ENCODE measurements at regions not wholly inside any gene's neighbourhood (a gene's known extent, or its start where the extent isn't known, plus 50 kb on each side); places are given as distances from the start of the nearest gene placed in this dataset.

GRCh38 chr3:25037049-25037547, 391.0 kb upstream of the RARB start:
- WGBS (ENCODE audit: missing lambda C conversion rate), result 56% methylated on average over 6 of the region's 6 CpGs
- Histone ChIP-seq H3K4me3 (no peak overlapping the region), H3K4me1 (0 out of 3 replicates have a peak, but pooled peaks cover 3% of the 10 kb centered on the region), H3K9me3 (no peaks in the 10 kb centered on the region), H3K4me2 (no peak overlapping the region), H3K27ac (no peak overlapping the region)
- no peak for FAIRE-seq
- no peak for ATAC-seq
- ChIA-PET POLR2A (interaction anchor here (1.4 kb wide), 1 partner anchor 391 kb away, joined by 3 read pairs; the partner anchor contains the start of gene RARB), CTCF (interaction anchor here (1.9 kb wide), 1 partner anchor 9 kb away, joined by 5 read pairs; no protein-coding TSS in a partner anchor)
- DNase-seq (ENCODE audit: low read depth in 1 of 2, low spot score in 1 of 2), result no peak
- TF ChIP-seq POLR2A (IDR thresholded peaks at IDR 0.05; ENCODE audit: low read length) (no peak), KDM1A (IDR thresholded peaks at IDR 0.05; ENCODE audit: low read depth) (no peak), TFCP2L1 (CRISPR knock-in tag; IDR thresholded peaks at IDR 0.05) (no peak), RNF2 (IDR thresholded peaks at IDR 0.05; ENCODE audit: borderline replicate concordance, low read depth) (no peak), TP53 (CRISPR knock-in tag; IDR thresholded peaks at IDR 0.05) (no peak)

DNA sequence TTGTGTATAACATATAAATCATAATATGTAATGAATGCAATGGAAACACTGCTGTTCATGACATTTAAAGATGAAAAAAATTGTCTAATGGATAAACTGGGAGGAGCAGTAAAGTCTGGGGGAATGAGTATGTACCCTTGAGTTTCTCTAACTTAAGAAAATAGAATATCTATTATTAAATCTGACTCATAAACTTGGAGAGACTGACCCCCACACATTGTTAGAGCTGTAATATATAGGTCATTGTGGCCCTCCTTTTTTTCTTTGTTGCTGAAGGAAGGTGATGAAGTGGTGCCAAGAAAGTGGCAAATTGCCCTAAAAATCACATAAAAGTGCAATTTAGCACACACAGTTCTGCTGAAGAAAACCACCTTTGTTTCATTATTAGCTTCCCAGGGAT, 389.8 kb upstream of the RARB start:
- no peak overlapping the region for H3K4me2 ChIP-seq
- ChIA-PET POLR2A (interaction anchor here (1.4 kb wide), 1 partner anchor 389 kb away, joined by 3 read pairs; the partner anchor contains the start of gene RARB), CTCF (interaction anchor here (0.6 to 2.2 kb wide), 3 partner anchors 8 to 643 kb away, joined by 4 to 5 read pairs (median 5); no protein-coding TSS in a partner anchor)
- FAIRE-seq (no peak), DNase-seq (ENCODE audit: low read depth in 1 of 2, low spot score in 1 of 2) (no peak), ATAC-seq (no peak)
- H3K4me1 ChIP-seq, result 0 out of 3 replicates have a peak, but pooled peaks cover 3% of the 10 kb centered on the region
- no peaks in the 10 kb centered on the region for H3K9me3 ChIP-seq
- TF ChIP-seq CHD4 (IDR thresholded peaks at IDR 0.05; ENCODE audit: borderline replicate concordance) (no peak), CEBPB (IDR thresholded peaks at IDR 0.05) (no peak), ZFP36 (IDR thresholded peaks at IDR 0.05; ENCODE audit: borderline replicate concordance, partially characterized antibody) (no peak), KDM5A (IDR thresholded peaks at IDR 0.05) (no peak), NR3C1 (IDR thresholded peaks at IDR 0.05) (no peak), HEYL (CRISPR knock-in tag; IDR thresholded peaks at IDR 0.05) (no peak), POLR2AphosphoS2 (conservative IDR thresholded peaks at IDR 0.05; ENCODE audit: low read length) (no peak), ZNF302 (CRISPR knock-in tag; IDR thresholded peaks at IDR 0.05) (no peak), JUN (IDR thresholded peaks at IDR 0.05) (no peak), RNF2 (IDR thresholded peaks at IDR 0.05; ENCODE audit: borderline replicate concordance, low read depth) (no peak), MYC (IDR thresholded peaks at IDR 0.05; ENCODE audit: borderline replicate concordance, low read length) (no peak), POLR2A (IDR thresholded peaks at IDR 0.05; ENCODE audit: low read length) (no peak), FOXS1 (CRISPR knock-in tag; IDR thresholded peaks at IDR 0.05) (no peak), MAZ (IDR thresholded peaks at IDR 0.05; ENCODE audit: borderline replicate concordance, low read depth, low read length) (no peak), EHF (CRISPR knock-in tag; IDR thresholded peaks at IDR 0.05) (no peak), KDM1A (IDR thresholded peaks at IDR 0.05; ENCODE audit: low read depth) (no peak), BHLHE40 (IDR thresholded peaks at IDR 0.05; ENCODE audit: low read depth, low read length) (no peak), HDAC2 (IDR thresholded peaks at IDR 0.05) (no peak), CHD2 (IDR thresholded peaks at IDR 0.05; ENCODE audit: low read length, partially characterized antibody) (no peak), FOSL2 (IDR thresholded peaks at IDR 0.05) (no peak), FOSL2 (CRISPR knock-in tag; IDR thresholded peaks at IDR 0.05) (no peak)
- H3K4me3 ChIP-seq, result no peak overlapping the region
- H3K27ac ChIP-seq, result no peak overlapping the region

GRCh38 chr3:25038922-25039321, 389.1 kb upstream of the RARB start:
- CTCF ChIA-PET, result interaction anchor here (2.2 kb wide), 1 partner anchor 11 kb away, joined by 5 read pairs; no protein-coding TSS in a partner anchor
- H3K4me2 ChIP-seq, result no peak overlapping the region

More at GRCh38 chr3:25038922-25039321, 389.1 kb upstream of the RARB start:
- Histone ChIP-seq H3K4me1 (0 out of 3 replicates have a peak, but pooled peaks cover 3% of the 10 kb centered on the region), H3K4me3 (no peak overlapping the region), H3K9me3 (no peaks in the 10 kb centered on the region), H3K27ac (no peak overlapping the region)
- ATAC-seq (no peak), FAIRE-seq (no peak), DNase-seq (ENCODE audit: low read depth in 1 of 2, low spot score in 1 of 2) (no peak)
- TF ChIP-seq RNF2 (IDR thresholded peaks at IDR 0.05; ENCODE audit: borderline replicate concordance, low read depth), result no peak
- no peak for TF ChIP-seq ZFP36 (IDR thresholded peaks at IDR 0.05; ENCODE audit: borderline replicate concordance, partially characterized antibody)
- TF ChIP-seq TP53 (CRISPR knock-in tag; IDR thresholded peaks at IDR 0.05), result no peak
- no peak for TF ChIP-seq SMC3 (IDR thresholded peaks at IDR 0.05)
- no peak for TF ChIP-seq EP300 (IDR thresholded peaks at IDR 0.05)
- no peak for TF ChIP-seq SREBF2 (IDR thresholded peaks at IDR 0.05)
- no peak for TF ChIP-seq KDM1A (IDR thresholded peaks at IDR 0.05; ENCODE audit: low read depth)
- TF ChIP-seq RAD21 (conservative IDR thresholded peaks at IDR 0.05 in 1 of 2, IDR thresholded peaks at IDR 0.05 in 1 of 2), result no peak
- no peak for TF ChIP-seq KDM5A (IDR thresholded peaks at IDR 0.05)
- TF ChIP-seq FOSB (CRISPR knock-in tag; IDR thresholded peaks at IDR 0.05), result no peak
- TF ChIP-seq HOXB5 (CRISPR knock-in tag; IDR thresholded peaks at IDR 0.05), result no peak
- TF ChIP-seq CEBPB (IDR thresholded peaks at IDR 0.05), result no peak
- TF ChIP-seq, protein P1, sequence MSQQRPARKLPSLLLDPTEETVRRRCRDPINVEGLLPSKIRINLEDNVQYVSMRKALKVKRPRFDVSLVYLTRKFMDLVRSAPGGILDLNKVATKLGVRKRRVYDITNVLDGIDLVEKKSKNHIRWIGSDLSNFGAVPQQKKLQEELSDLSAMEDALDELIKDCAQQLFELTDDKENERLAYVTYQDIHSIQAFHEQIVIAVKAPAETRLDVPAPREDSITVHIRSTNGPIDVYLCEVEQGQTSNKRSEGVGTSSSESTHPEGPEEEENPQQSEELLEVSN (IDR thresholded peaks at IDR 0.05; ENCODE audit: borderline replicate concordance, low read depth), result no peak
- TF ChIP-seq, protein P2, sequence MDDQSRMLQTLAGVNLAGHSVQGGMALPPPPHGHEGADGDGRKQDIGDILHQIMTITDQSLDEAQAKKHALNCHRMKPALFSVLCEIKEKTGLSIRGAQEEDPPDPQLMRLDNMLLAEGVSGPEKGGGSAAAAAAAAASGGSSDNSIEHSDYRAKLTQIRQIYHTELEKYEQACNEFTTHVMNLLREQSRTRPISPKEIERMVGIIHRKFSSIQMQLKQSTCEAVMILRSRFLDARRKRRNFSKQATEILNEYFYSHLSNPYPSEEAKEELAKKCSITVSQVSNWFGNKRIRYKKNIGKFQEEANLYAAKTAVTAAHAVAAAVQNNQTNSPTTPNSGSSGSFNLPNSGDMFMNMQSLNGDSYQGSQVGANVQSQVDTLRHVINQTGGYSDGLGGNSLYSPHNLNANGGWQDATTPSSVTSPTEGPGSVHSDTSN (IDR thresholded peaks at IDR 0.05), result no peak
- POLR2A ChIA-PET, result no interaction called here
- 41% methylated on average over 4 of the region's 4 CpGs for WGBS (ENCODE audit: missing lambda C conversion rate)
